IMR-90 (cell line): ENCODE measurements at regions not wholly inside any gene's neighbourhood (a gene's known extent, or its start where the extent isn't known, plus 50 kb on each side); places are given as distances from the start of the nearest gene placed in this dataset.

Experiments
- ATAC-seq: fragments of 200-7000 bp; cut with Tn5 transposase; 2 replicates; pipeline ENCODE4 v1.9.1; 2020; ENCODE audit warnings: low read depth, mild to moderate bottlenecking, moderate library complexity
- BruUV-seq: library from RNA; stranded (reverse); fragments of 400-500 nt; replicated peaks from 2 replicates; lab custom pipeline; 2021; lab: Mats Ljungman, UMichigan
- CTCF ChIA-PET: fragments of 300-600 bp; formaldehyde crosslinking; extraction: SDS; loops from one replicate; lab custom pipeline; 2021; ENCODE audit warnings: antibody characterized with exemption; lab: Yijun Ruan, JAX
- POLR2A ChIA-PET: fragments of 300-600 bp; sonication (Branson Sonifier 250); formaldehyde crosslinking; loops from one replicate; lab custom pipeline; 2022; ENCODE audit warnings: antibody characterized with exemption; ENCODE audit not compliant: unreplicated experiment; lab: Charles Lee
- DNase-seq: peaks from one replicate; pipeline ENCODE4 v3.0.0; 2013
- H2AFZ ChIP-seq: replicated peaks from 2 replicates; pipeline ENCODE3; 2013; ENCODE audit warnings: low read length, mild to moderate bottlenecking; ENCODE audit not compliant: poor library complexity
- H2AK5ac ChIP-seq: 2 replicates; pipeline ENCODE4 v1.6.1; 2013; ENCODE audit warnings: low read depth, low read length, inconsistent platforms
- H2AK9ac ChIP-seq: replicated peaks from 2 replicates; pipeline ENCODE3; 2013; ENCODE audit warnings: mild to moderate bottlenecking, low read depth, low read length, moderate library complexity; ENCODE audit not compliant: poor library complexity
- H2BK120ac ChIP-seq: 2 replicates; pipeline ENCODE4 v1.6.1; 2013; ENCODE audit warnings: low read depth, low read length, inconsistent platforms
- H2BK15ac ChIP-seq: 3 replicates; pipeline ENCODE4 v1.6.1; 2013; ENCODE audit warnings: low read depth, low read length, inconsistent platforms
- H2BK20ac ChIP-seq: 2 replicates; pipeline ENCODE4 v1.6.1; 2013; ENCODE audit warnings: low read depth, mild to moderate bottlenecking, inconsistent platforms, low read length, moderate library complexity
- H2BK5ac ChIP-seq: 2 replicates; pipeline ENCODE4 v1.6.1; 2013; ENCODE audit warnings: mild to moderate bottlenecking, low read depth, low read length, inconsistent platforms; ENCODE audit not compliant: poor library complexity, severe bottlenecking
- H3K14ac ChIP-seq: replicated peaks from 2 replicates; pipeline ENCODE4 v1.6.1; 2013; ENCODE audit warnings: low read depth, low read length, inconsistent platforms
- H3K18ac ChIP-seq: 2 replicates; pipeline ENCODE4 v1.6.1; 2013; ENCODE audit warnings: low read depth, low read length, control low read depth
- H3K23ac ChIP-seq: 2 replicates; pipeline ENCODE4 v1.6.1; 2013; ENCODE audit warnings: low read depth, low read length, inconsistent platforms
- H3K27ac ChIP-seq: 2 replicates; pipeline ENCODE4 v1.5.1; 2013; ENCODE audit warnings: mild to moderate bottlenecking, control low read depth, low read length; ENCODE audit not compliant: insufficient read depth
- H3K27me3 ChIP-seq: 2 replicates; pipeline ENCODE4 v1.6.1; 2013; ENCODE audit warnings: low read length; ENCODE audit not compliant: control insufficient read depth, insufficient read depth
- H3K36me3 ChIP-seq: 2 replicates; pipeline ENCODE4 v1.6.1; 2013; ENCODE audit warnings: low read length, mixed read lengths; ENCODE audit not compliant: control insufficient read depth, insufficient read depth
- H3K4ac ChIP-seq: 2 replicates; pipeline ENCODE4 v1.6.1; 2013; ENCODE audit warnings: low read depth, low read length, inconsistent platforms
- H3K4me1 ChIP-seq: 2 replicates; pipeline ENCODE4 v1.6.1; 2013; ENCODE audit warnings: low read length, mixed read lengths; ENCODE audit not compliant: control insufficient read depth, insufficient read depth
- H3K4me2 ChIP-seq: 2 replicates; pipeline ENCODE4 v1.6.1; 2013; ENCODE audit warnings: low read depth, mild to moderate bottlenecking, control low read depth, low read length, moderate library complexity
- H3K4me3 ChIP-seq: 2 replicates; pipeline ENCODE4 v1.5.1; 2013; ENCODE audit warnings: low read depth, mild to moderate bottlenecking, control low read depth, low read length, moderate library complexity; ENCODE audit not compliant: insufficient read depth
- H3K56ac ChIP-seq: 2 replicates; pipeline ENCODE4 v1.6.1; 2013; ENCODE audit warnings: low read length, inconsistent platforms; ENCODE audit not compliant: insufficient read depth; ENCODE audit errors: extremely low read depth
- H3K79me1 ChIP-seq, 2 experiments: 2 replicates each; pipeline ENCODE4 v1.6.1; 2013; ENCODE audit warnings: low read length in 2 of 2, inconsistent platforms in 1 of 2, low read depth in 1 of 2
- H3K9ac ChIP-seq: 2 replicates; pipeline ENCODE4 v1.6.1; 2013; ENCODE audit warnings: low read depth, low read length, control low read depth
- H3K9me1 ChIP-seq: 2 replicates; pipeline ENCODE4 v1.6.1; 2013; ENCODE audit warnings: low read length, inconsistent platforms; ENCODE audit not compliant: insufficient read depth
- H3K9me3 ChIP-seq: 2 replicates; pipeline ENCODE4 v1.6.1; 2013; ENCODE audit warnings: low read length; ENCODE audit not compliant: control insufficient read depth, insufficient read depth
- H4K20me1 ChIP-seq: 2 replicates; pipeline ENCODE4 v1.6.1; 2013; ENCODE audit warnings: low read length, inconsistent platforms; ENCODE audit not compliant: insufficient read depth
- H4K5ac ChIP-seq: 2 replicates; pipeline ENCODE4 v1.6.1; 2013; ENCODE audit warnings: mild to moderate bottlenecking, low read depth, low read length, control low read depth
- H4K8ac ChIP-seq, 2 experiments: 2 replicates each; pipeline ENCODE4 v1.6.1; 2013; ENCODE audit warnings: low read depth in 2 of 2, low read length in 2 of 2, control low read depth in 1 of 2, inconsistent platforms in 1 of 2
- H4K91ac ChIP-seq: 2 replicates; pipeline ENCODE4 v1.6.1; 2013; ENCODE audit warnings: low read depth, low read length, inconsistent platforms; ENCODE audit not compliant: insufficient read depth
- BHLHE40 ChIP-seq: fragments of 150-350 bp; IDR thresholded peaks from 2 replicates; pipeline ENCODE4 v1.6.1; 2016; ENCODE audit warnings: mild to moderate bottlenecking, low read depth, low read length
- CEBPB ChIP-seq: IDR thresholded peaks from 2 replicates; pipeline ENCODE4 v1.6.1; 2012; ENCODE audit warnings: low read depth, low read length, improper control_type of control experiment
- CHD1 ChIP-seq: IDR thresholded peaks from 2 replicates; pipeline ENCODE4 v1.6.1; 2012; ENCODE audit warnings: low read depth, low read length, improper control_type of control experiment
- FOS ChIP-seq: fragments of 150-350 bp; IDR thresholded peaks from 2 replicates; pipeline ENCODE4 v1.6.1; 2016; ENCODE audit warnings: low read depth, low read length
- MAFK ChIP-seq: IDR thresholded peaks from 2 replicates; pipeline ENCODE4 v1.6.1; 2012; ENCODE audit warnings: low read depth, low read length, improper control_type of control experiment
- MXI1 ChIP-seq: IDR thresholded peaks from 2 replicates; pipeline ENCODE4 v1.6.1; 2012; ENCODE audit warnings: low read depth, mild to moderate bottlenecking, low read length, moderate library complexity, borderline replicate concordance
- NFE2L2 ChIP-seq: fragments of 150-350 bp; IDR thresholded peaks from 2 replicates; pipeline ENCODE4 v1.6.1; 2016; ENCODE audit warnings: low read depth, mild to moderate bottlenecking, low read length
- POLR2A ChIP-seq: IDR thresholded peaks from 2 replicates; pipeline ENCODE4 v1.6.1; 2012; ENCODE audit warnings: mild to moderate bottlenecking, low read depth, low read length
- RCOR1 ChIP-seq: IDR thresholded peaks from 2 replicates; pipeline ENCODE4 v1.6.1; 2012; ENCODE audit warnings: mild to moderate bottlenecking, low read length, improper control_type of control experiment; ENCODE audit not compliant: insufficient replicate concordance
- SMC3 ChIP-seq: fragments of 150-350 bp; IDR thresholded peaks from 2 replicates; pipeline ENCODE4 v1.6.1; 2016; ENCODE audit warnings: low read depth, mild to moderate bottlenecking, antibody characterized with exemption, low read length, moderate library complexity
- WGBS, 2 experiments: methylation state at CpG; one replicate each; pipeline versions ENCODE4 v1.1.5 to v1.1.7; 2013; ENCODE audit warnings: missing lambda C conversion rate in 2 of 2; ENCODE audit not compliant: insufficient read length in 1 of 2; ENCODE audit errors: extremely low coverage in 2 of 2; 5-methylcytosine and 5-hydroxymethylcytosine counted together
- dilution Hi-C: fragments of 300-500 bp; cut with HindIII; formaldehyde crosslinking; loops from one replicate; pipeline ENCODE4 v1.14.3; 2018; ENCODE audit warnings: low sequenced_read_pairs; ENCODE audit not compliant: unreplicated experiment
- in situ Hi-C: fragments of 300-500 bp; cut with MboI; formaldehyde crosslinking; loops from 3 replicates; pipeline ENCODE4 v1.14.3; 2019; ENCODE audit warnings: low sequenced_read_pairs, inconsistent platforms, mixed read lengths
- intact Hi-C: fragments of 100-400 bp; cut with micrococcal nuclease; formaldehyde crosslinking; loops from 2 replicates; pipeline ENCODE4 v1.10.0; 2022
- TF ChIP-seq, protein P1 (sequence below): fragments of 150-350 bp; IDR thresholded peaks from 2 replicates; pipeline ENCODE4 v1.6.1; 2016; ENCODE audit warnings: low read depth, mild to moderate bottlenecking, low read length, moderate library complexity, borderline replicate concordance

DNA sequence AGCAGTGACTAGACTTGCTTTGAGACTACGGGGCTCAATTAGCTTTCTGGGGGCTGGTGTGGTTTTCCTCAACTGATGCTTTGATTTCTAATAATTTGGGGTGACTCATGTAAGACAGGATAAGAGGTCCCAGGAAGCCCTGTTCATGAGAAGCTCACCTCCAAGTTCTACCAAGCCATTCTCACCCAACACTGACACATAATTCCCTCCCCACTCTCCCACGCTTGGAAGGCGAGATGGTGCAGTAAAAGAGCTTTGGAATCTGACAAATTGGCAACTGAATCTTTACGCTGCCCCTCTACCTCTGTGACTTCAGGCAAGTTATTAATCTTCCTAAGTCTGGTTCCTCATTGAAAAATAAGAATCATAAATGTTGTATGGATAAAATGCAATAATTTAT lies 299.1 kb upstream of the DUSP10 start:
- intact Hi-C loops (loop anchor here (10.0 kb wide), 2 partner anchors 176 to 414 kb away; no protein-coding TSS in a partner anchor), dilution Hi-C loops (no loop called here), in situ Hi-C loops (no loop called here)
- H3K27ac ChIP-seq: no peak overlapping the region
- H3K56ac ChIP-seq: no peak overlapping the region
- no peak overlapping the region for H4K8ac ChIP-seq
- peaks cover 25% of the 10 kb centered on the region for H3K4me1 ChIP-seq
- no peaks in the 10 kb centered on the region for H4K20me1 ChIP-seq
- POLR2A ChIA-PET: no interaction called here
- no peaks in the 10 kb centered on the region for H3K36me3 ChIP-seq
- CTCF ChIA-PET: interaction anchor here (0.5 kb wide), 1 partner anchor 575 kb away, joined by 3 read pairs; no protein-coding TSS in a partner anchor
- H3K79me1 ChIP-seq: no peaks in the 10 kb centered on the region
- H2BK5ac ChIP-seq: no peak overlapping the region
- TF ChIP-seq CHD1 (no peak), MAFK (no peak), BHLHE40 (no peak), POLR2A (no peak), CEBPB (no peak), NFE2L2 (no peak), SMC3 (no peak), RCOR1 (no peak), FOS (no peak), MXI1 (no peak)
- TF ChIP-seq, protein P1, sequence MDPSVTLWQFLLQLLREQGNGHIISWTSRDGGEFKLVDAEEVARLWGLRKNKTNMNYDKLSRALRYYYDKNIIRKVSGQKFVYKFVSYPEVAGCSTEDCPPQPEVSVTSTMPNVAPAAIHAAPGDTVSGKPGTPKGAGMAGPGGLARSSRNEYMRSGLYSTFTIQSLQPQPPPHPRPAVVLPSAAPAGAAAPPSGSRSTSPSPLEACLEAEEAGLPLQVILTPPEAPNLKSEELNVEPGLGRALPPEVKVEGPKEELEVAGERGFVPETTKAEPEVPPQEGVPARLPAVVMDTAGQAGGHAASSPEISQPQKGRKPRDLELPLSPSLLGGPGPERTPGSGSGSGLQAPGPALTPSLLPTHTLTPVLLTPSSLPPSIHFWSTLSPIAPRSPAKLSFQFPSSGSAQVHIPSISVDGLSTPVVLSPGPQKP: no peak
- no peak overlapping the region for H2AK5ac ChIP-seq
- BruUV-seq: no TSS peak
- H3K4me2 ChIP-seq: no peak overlapping the region
- no peak overlapping the region for H4K91ac ChIP-seq
- peaks cover 9% of the 10 kb centered on the region for H3K9me1 ChIP-seq
- H3K18ac ChIP-seq: no peak overlapping the region
- H3K4me3 ChIP-seq: no peak overlapping the region
- H3K9ac ChIP-seq: no peak overlapping the region
- no peak overlapping the region for H3K4ac ChIP-seq
- WGBS, 2 experiments: no CpG with 5 or more reads among the region's 4 CpGs
- DNase-seq (no peak), ATAC-seq (no peak)
- no peak overlapping the region for H4K5ac ChIP-seq
- no peaks in the 10 kb centered on the region for H3K9me3 ChIP-seq
- H3K14ac ChIP-seq: no peak overlapping the region
- H2BK15ac ChIP-seq: no peak overlapping the region
- H2AFZ ChIP-seq: no peak overlapping the region
- no peak overlapping the region for H2BK20ac ChIP-seq
- H2BK120ac ChIP-seq: no peak overlapping the region
- no peak overlapping the region for H2AK9ac ChIP-seq
- H3K27me3 ChIP-seq: no peaks in the 10 kb centered on the region
- no peak overlapping the region for H3K23ac ChIP-seq
